ENCODE measurements at regions not wholly inside any gene's neighbourhood (a gene's known extent, or its start where the extent isn't known, plus 50 kb on each side); places are given as distances from the start of the nearest gene placed in this dataset.

- Histone ChIP-seq H3K27me3 (ENCODE audit: control insufficient read depth in 2 of 2, insufficient read depth in 2 of 2, low read length in 2 of 2) (no peaks in the 10 kb centered on the region), H4K20me1 (replicated peaks; ENCODE audit: control insufficient read depth, extremely low read depth, insufficient read depth, low read length) (no peaks in the 10 kb centered on the region), H3K4me3 (replicated peaks in 1 of 3; ENCODE audit: insufficient read depth in 1 of 3, low read depth in 1 of 3, low read length in 3 of 3) (no peak overlapping the region), H3K9me1 (replicated peaks; ENCODE audit: control insufficient read depth, extremely low read depth, insufficient read depth, low read length) (no peaks in the 10 kb centered on the region), H3K9ac (replicated peaks; ENCODE audit: extremely low read depth, insufficient read depth, low read length) (no peak overlapping the region), H3K27ac (ENCODE audit: insufficient read depth, low read depth, low read length) (no peak overlapping the region), H2AFZ (ENCODE audit: low read depth, low read length) (no peak overlapping the region), H3K79me2 (ENCODE audit: control insufficient read depth, insufficient read depth, low read length) (no peaks in the 10 kb centered on the region), H3K4me2 (ENCODE audit: insufficient read depth, low read length) (no peak overlapping the region), H3K9me3 (replicated peaks; ENCODE audit: control insufficient read depth, insufficient read depth, low read length) (no peaks in the 10 kb centered on the region), H3K36me3 (ENCODE audit: control insufficient read depth in 2 of 2, extremely low read depth in 1 of 2, insufficient read depth in 2 of 2, low read length in 2 of 2) (no peaks in the 10 kb centered on the region), H3K4me1 (ENCODE audit: control insufficient read depth, extremely low read depth, insufficient read depth, low read length) (no peaks in the 10 kb centered on the region)
- DNase-seq (ENCODE audit: low read depth, low spot score) (no peak), FAIRE-seq (no peak)
- intact Hi-C loops (cut with micrococcal nuclease) (no loop called here), dilution Hi-C loops (cut with MboI; ENCODE audit: extremely low pct_ligation_motif_present, low sequenced_read_pairs) (no loop called here)
- ChIA-PET CTCF (no interaction called here), POLR2A (no interaction called here)
- BruUV-seq (replicated peaks) = no TSS peak
- TF ChIP-seq FOS (IDR thresholded peaks at IDR 0.05; ENCODE audit: borderline replicate concordance, insufficient read depth, low read length) = no peak
- no peak for TF ChIP-seq POLR2A (IDR thresholded peaks at IDR 0.05; ENCODE audit: low read depth, low read length)
- no peak for TF ChIP-seq POLR2AphosphoS5 (IDR thresholded peaks at IDR 0.05; ENCODE audit: insufficient read depth, low read depth, low read length)
- TF ChIP-seq GATA2 (IDR thresholded peaks at IDR 0.05; ENCODE audit: insufficient read depth, insufficient read length, low read depth, low read length) = no peak
- TF ChIP-seq MAX (IDR thresholded peaks at IDR 0.05; ENCODE audit: insufficient read depth, insufficient read length) = no peak
- no peak for TF ChIP-seq EZH2 (IDR thresholded peaks at IDR 0.05; ENCODE audit: borderline replicate concordance, low read depth, low read length, severe bottlenecking)
- no peak for TF ChIP-seq JUN (IDR thresholded peaks at IDR 0.05; ENCODE audit: borderline replicate concordance, insufficient read depth, insufficient read length, low read depth)
- TF ChIP-seq MYC (IDR thresholded peaks at IDR 0.05; ENCODE audit: low read depth, low read length) = no peak
- no peak for TF ChIP-seq CTCF (IDR thresholded peaks at IDR 0.05; ENCODE audit: extremely low read depth in 1 of 2, insufficient read depth in 1 of 2, low read depth in 1 of 2, low read length in 2 of 2)
Observed at GRCh38 chr4:100799761-100800539, 282.1 kb upstream of the EMCN start.

Data from endothelial cell of umbilical vein (primary cell).